AG09319 (cell line): ENCODE measurements at regions not wholly inside any gene's neighbourhood (a gene's known extent, or its start where the extent isn't known, plus 50 kb on each side); places are given as distances from the start of the nearest gene placed in this dataset.
"Not testable (repeated sequence)": the region's sequence is repeated elsewhere in the genome, so short reads cannot be mapped to it uniquely, and the experiment has no call there.

Experiments used
- DNase-seq: peaks from one replicate; pipeline ENCODE4 v3.0.0-alpha.2; 2010; ENCODE audit warnings: low read depth; ENCODE audit errors: extremely low read depth
- CTCF ChIP-seq: IDR thresholded peaks from 2 replicates; pipeline ENCODE4 v1.5.1; 2011; ENCODE audit warnings: low read depth, mild to moderate bottlenecking, inconsistent platforms, low read length, moderate library complexity

- no peak for TF ChIP-seq CTCF
- no peak for DNase-seq
Measured at GRCh38 chr5:72586788-72587530, 79.7 kb upstream of the ZNF366 start.

- no peak for DNase-seq
- TF ChIP-seq CTCF: no peak
Measured at GRCh38 chr5:72584466-72584865, 77.3 kb upstream of the ZNF366 start.

- not testable (repeated sequence) for DNase-seq
Measured at GRCh38 chr5:72579290-72579689, 72.1 kb upstream of the ZNF366 start.

GRCh38 chr5:72572236-72572765 is 65.1 kb upstream of the ZNF366 start:
- no peak for TF ChIP-seq CTCF
- no peak for DNase-seq

GRCh38 chr5:72569408-72569944 is 62.3 kb upstream of the ZNF366 start:
- DNase-seq: no peak
- no peak for TF ChIP-seq CTCF

GRCh38 chr5:72566746-72567145 is 59.5 kb upstream of the ZNF366 start:
- no peak for TF ChIP-seq CTCF
- DNase-seq: no peak

- no peak for DNase-seq
- no peak for TF ChIP-seq CTCF
Measured at GRCh38 chr5:72565513-72566289, 58.5 kb upstream of the ZNF366 start.
